MM.1S (cell line): ENCODE measurements at regions not wholly inside any gene's neighbourhood (a gene's known extent, or its start where the extent isn't known, plus 50 kb on each side); places are given as distances from the start of the nearest gene placed in this dataset.

Experiments
- DNase-seq: peaks from one replicate; pipeline ENCODE4 v3.0.0-alpha.2; 2015
- H2AFZ ChIP-seq: fragments of 300-600 bp; sonication (generic); 2 replicates; pipeline ENCODE4 v1.6.0; 2016; ENCODE audit warnings: antibody characterized with exemption, low read length
- H3F3A ChIP-seq: fragments of 300-600 bp; sonication (generic); 2 replicates; pipeline ENCODE4 v1.6.1; 2016; ENCODE audit warnings: mild to moderate bottlenecking, antibody characterized with exemption, low read length, moderate library complexity, mixed read lengths; ENCODE audit not compliant: insufficient read depth
- H3K27ac ChIP-seq: fragments of 300-600 bp; sonication (generic); 2 replicates; pipeline ENCODE4 v1.5.1; 2016; ENCODE audit warnings: mild to moderate bottlenecking, low read length
- H3K27me3 ChIP-seq: fragments of 300-600 bp; sonication (generic); replicated peaks from 2 replicates; pipeline ENCODE4 v1.6.0; 2016; ENCODE audit warnings: low read length; ENCODE audit not compliant: insufficient read depth
- H3K36me3 ChIP-seq: fragments of 300-600 bp; sonication (generic); replicated peaks from 2 replicates; pipeline ENCODE4 v1.6.1; 2016; ENCODE audit warnings: mild to moderate bottlenecking, low read length, mixed read lengths; ENCODE audit not compliant: insufficient read depth
- H3K4me1 ChIP-seq: fragments of 300-600 bp; sonication (generic); 2 replicates; pipeline ENCODE4 v1.6.1; 2016; ENCODE audit warnings: low read length, mixed read lengths
- H3K4me2 ChIP-seq: fragments of 300-600 bp; sonication (generic); 2 replicates; pipeline ENCODE4 v1.6.0; 2016; ENCODE audit warnings: low read depth, low read length
- H3K4me3 ChIP-seq: fragments of 300-600 bp; sonication (generic); 2 replicates; pipeline ENCODE4 v1.5.1; 2016; ENCODE audit warnings: low read length, mixed read lengths
- H3K79me2 ChIP-seq: fragments of 300-600 bp; sonication (generic); 2 replicates; pipeline ENCODE4 v1.6.1; 2016; ENCODE audit warnings: mixed run types, low read length, mixed read lengths
- H3K9ac ChIP-seq: fragments of 300-600 bp; sonication (generic); 2 replicates; pipeline ENCODE4 v1.6.1; 2016; ENCODE audit warnings: low read length, mixed read lengths
- H3K9me2 ChIP-seq: fragments of 300-600 bp; sonication (generic); replicated peaks from 2 replicates; pipeline ENCODE4 v1.6.1; 2016; ENCODE audit warnings: mild to moderate bottlenecking, low read length, mixed read lengths; ENCODE audit not compliant: insufficient read depth
- H3K9me3 ChIP-seq: fragments of 300-600 bp; sonication (generic); replicated peaks from 2 replicates; pipeline ENCODE4 v1.6.1; 2016; ENCODE audit warnings: mild to moderate bottlenecking, low read length, mixed read lengths; ENCODE audit not compliant: insufficient read depth
- H4K20me1 ChIP-seq: fragments of 300-600 bp; sonication (generic); 2 replicates; pipeline ENCODE4 v1.6.1; 2016; ENCODE audit warnings: mild to moderate bottlenecking, low read length, moderate library complexity, mixed read lengths; ENCODE audit not compliant: insufficient read depth
- CTCF ChIP-seq: fragments of 300-600 bp; sonication (generic); IDR thresholded peaks from 2 replicates; pipeline ENCODE4 v1.5.1; 2016; ENCODE audit warnings: antibody characterized with exemption, low read length, mixed read lengths
- EZH2 ChIP-seq: fragments of 300-600 bp; sonication (generic); optimal IDR thresholded peaks from 2 replicates; pipeline ENCODE3; 2017; ENCODE audit warnings: low read depth, mild to moderate bottlenecking, antibody characterized with exemption, low read length, mixed read lengths
- EZH2phosphoT487 ChIP-seq: fragments of 300-600 bp; sonication (generic); IDR thresholded peaks from 2 replicates; pipeline ENCODE4 v1.6.1; 2018; ENCODE audit warnings: antibody characterized with exemption, low read length

GRCh38 chr5:167866797-167867196 lies 424.6 kb upstream of the WWC1 start:
- DNase-seq, result no peak
- H3K79me2 ChIP-seq, result no peaks in the 10 kb centered on the region
- no peak overlapping the region for H3K27ac ChIP-seq
- no peak overlapping the region for H2AFZ ChIP-seq
- H3K27me3 ChIP-seq, result no peaks in the 10 kb centered on the region
- no peaks in the 10 kb centered on the region for H3K36me3 ChIP-seq
- TF ChIP-seq EZH2phosphoT487 (no peak), CTCF (no peak), EZH2 (no peak)
- no peaks in the 10 kb centered on the region for H4K20me1 ChIP-seq
- no peaks in the 10 kb centered on the region for H3F3A ChIP-seq
- H3K4me3 ChIP-seq, result no peak overlapping the region
- H3K9me2 ChIP-seq, result no peaks in the 10 kb centered on the region
- H3K4me1 ChIP-seq, result peaks cover 24% of the 10 kb centered on the region
- H3K9ac ChIP-seq, result no peak overlapping the region
- H3K4me2 ChIP-seq, result no peak overlapping the region
- no peaks in the 10 kb centered on the region for H3K9me3 ChIP-seq

DNA sequence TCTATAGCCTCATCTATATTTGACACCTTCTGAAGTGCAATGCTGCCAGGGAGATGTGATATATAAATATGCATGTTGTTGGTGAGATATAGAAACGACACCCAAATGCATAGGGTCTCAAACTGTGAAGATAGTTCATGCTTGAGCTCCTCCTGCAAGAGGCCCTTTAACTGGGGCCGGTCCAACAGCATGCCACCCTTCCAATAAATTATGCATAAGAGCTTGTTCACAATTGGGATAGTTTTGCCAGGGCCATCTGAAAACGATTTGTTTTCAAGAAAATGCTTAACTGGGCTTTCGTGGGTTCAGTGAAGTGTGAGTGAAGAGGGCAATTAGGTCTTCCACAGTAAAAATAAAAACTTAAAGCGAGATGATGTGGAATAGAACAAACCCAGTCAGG lies 424.2 kb upstream of the WWC1 start:
- Histone ChIP-seq H4K20me1 (no peaks in the 10 kb centered on the region), H3K79me2 (no peaks in the 10 kb centered on the region), H3K4me3 (no peak overlapping the region), H3F3A (no peaks in the 10 kb centered on the region), H3K4me1 (peaks cover 24% of the 10 kb centered on the region), H3K27me3 (no peaks in the 10 kb centered on the region), H3K9me2 (no peaks in the 10 kb centered on the region), H2AFZ (no peak overlapping the region), H3K9ac (no peak overlapping the region), H3K36me3 (no peaks in the 10 kb centered on the region), H3K4me2 (no peak overlapping the region), H3K27ac (no peak overlapping the region), H3K9me3 (no peaks in the 10 kb centered on the region)
- TF ChIP-seq EZH2 (no peak), EZH2phosphoT487 (no peak), CTCF (no peak)
- no peak for DNase-seq

GRCh38 chr5:167869125-167869524 lies 422.3 kb upstream of the WWC1 start:
- H3K9me3 ChIP-seq, result no peaks in the 10 kb centered on the region
- no peaks in the 10 kb centered on the region for H3K9me2 ChIP-seq
- H3K9ac ChIP-seq, result no peak overlapping the region
- H3K79me2 ChIP-seq, result no peaks in the 10 kb centered on the region
- H3F3A ChIP-seq, result no peaks in the 10 kb centered on the region
- no peaks in the 10 kb centered on the region for H3K27me3 ChIP-seq
- H4K20me1 ChIP-seq, result no peaks in the 10 kb centered on the region
- H3K27ac ChIP-seq, result peak overlapping the region; percentile 5; the same call in 1 of the 2 replicates
- H3K36me3 ChIP-seq, result no peaks in the 10 kb centered on the region
- H3K4me1 ChIP-seq, result peaks cover 24% of the 10 kb centered on the region
- no peak overlapping the region for H2AFZ ChIP-seq
- peak overlapping the region; percentile 44 for H3K4me2 ChIP-seq
- DNase-seq, result peak; percentile 74
- no peak for TF ChIP-seq CTCF
- TF ChIP-seq EZH2, result no peak
- no peak for TF ChIP-seq EZH2phosphoT487
- peak overlapping the region; percentile 7; the same call in 1 of the 2 replicates for H3K4me3 ChIP-seq
